OCI-LY7 (cell line): ENCODE measurements at regions not wholly inside any gene's neighbourhood (a gene's known extent, or its start where the extent isn't known, plus 50 kb on each side); places are given as distances from the start of the nearest gene placed in this dataset.

Source experiments
- BruUV-seq: library from RNA; stranded (reverse); fragments of 400-500 nt; replicated peaks from 2 replicates; lab custom pipeline; 2021; lab: Mats Ljungman, UMichigan
- CTCF ChIA-PET: fragments of 300-600 bp; sonication (Branson Sonifier 250); formaldehyde crosslinking; loops from one replicate; lab custom pipeline; 2022; ENCODE audit warnings: antibody characterized with exemption; ENCODE audit not compliant: unreplicated experiment; lab: Charles Lee
- POLR2A ChIA-PET: fragments of 300-600 bp; sonication (Branson Sonifier 250); formaldehyde crosslinking; loops from one replicate; lab custom pipeline; 2022; ENCODE audit warnings: antibody characterized with exemption; lab: Charles Lee
- DNase-seq: peaks from one replicate; pipeline ENCODE4 v3.0.0-alpha.2; 2015; ENCODE audit warnings: low spot score
- H2AFZ ChIP-seq: fragments of 200-600 bp; sonication (generic), shearing (Covaris generic); 2 replicates; pipeline ENCODE4 v1.6.1; 2014; ENCODE audit warnings: mild to moderate bottlenecking, antibody characterized with exemption, low read length, moderate library complexity
- H3K27ac ChIP-seq: fragments of 200-600 bp; sonication (generic); 2 replicates; pipeline ENCODE4 v1.5.1; 2014; ENCODE audit warnings: mixed run types, low read depth, mild to moderate bottlenecking, moderate library complexity, low read length, inconsistent platforms; ENCODE audit not compliant: poor library complexity, severe bottlenecking
- H3K36me3 ChIP-seq: fragments of 200-600 bp; sonication (generic); 2 replicates; pipeline ENCODE4 v1.6.1; 2014; ENCODE audit warnings: mild to moderate bottlenecking, antibody characterized with exemption, low read length, moderate library complexity, mixed read lengths; ENCODE audit not compliant: insufficient read depth
- H3K4me1 ChIP-seq: fragments of 200-600 bp; sonication (generic); 2 replicates; pipeline ENCODE4 v1.5.1; 2014; ENCODE audit warnings: mild to moderate bottlenecking, low read length; ENCODE audit not compliant: insufficient read depth, poor library complexity, severe bottlenecking
- H3K4me2 ChIP-seq: fragments of 200-600 bp; sonication (generic); 2 replicates; pipeline ENCODE4 v1.6.1; 2014; ENCODE audit warnings: mild to moderate bottlenecking, low read length
- H3K4me3 ChIP-seq: fragments of 200-600 bp; sonication (generic); 2 replicates; pipeline ENCODE4 v1.5.1; 2014; ENCODE audit warnings: mild to moderate bottlenecking, low read depth, low read length; ENCODE audit not compliant: poor library complexity, severe bottlenecking
- H3K79me2 ChIP-seq: fragments of 200-600 bp; sonication (generic); 2 replicates; pipeline ENCODE4 v1.6.1; 2016; ENCODE audit warnings: low read depth, mild to moderate bottlenecking, low read length, moderate library complexity, mixed read lengths; ENCODE audit not compliant: insufficient read depth
- H3K9me2 ChIP-seq: fragments of 200-600 bp; sonication (generic); 2 replicates; pipeline ENCODE4 v1.6.1; 2016; ENCODE audit warnings: mild to moderate bottlenecking, low read length, mixed read lengths; ENCODE audit not compliant: insufficient read depth
- H3K9me3 ChIP-seq: fragments of 200-600 bp; sonication (generic); 2 replicates; pipeline ENCODE4 v1.6.1; 2014; ENCODE audit warnings: mild to moderate bottlenecking, mixed run types, low read length, mixed read lengths
- H4K20me1 ChIP-seq: fragments of 200-600 bp; sonication (generic); 2 replicates; pipeline ENCODE4 v1.6.1; 2014; ENCODE audit warnings: mild to moderate bottlenecking, antibody characterized with exemption, low read length, moderate library complexity, mixed read lengths; ENCODE audit not compliant: insufficient read depth
- CTCF ChIP-seq: fragments of 200-600 bp; sonication (generic); conservative IDR thresholded peaks from 2 replicates; pipeline ENCODE4 v1.5.1; 2014; ENCODE audit warnings: mild to moderate bottlenecking, antibody characterized with exemption, low read length, moderate library complexity, mixed read lengths
- EZH2phosphoT487 ChIP-seq: fragments of 200-600 bp; sonication (generic); IDR thresholded peaks from 2 replicates; pipeline ENCODE4 v1.6.1; 2018; ENCODE audit warnings: low read depth, borderline replicate concordance, mild to moderate bottlenecking, mixed run types, antibody characterized with exemption, low read length, moderate library complexity, mixed read lengths
- intact Hi-C: fragments of 100-400 bp; cut with micrococcal nuclease; formaldehyde crosslinking; loops from one replicate; pipeline ENCODE4 v1.10.0; 2022; ENCODE audit not compliant: unreplicated experiment

DNA sequence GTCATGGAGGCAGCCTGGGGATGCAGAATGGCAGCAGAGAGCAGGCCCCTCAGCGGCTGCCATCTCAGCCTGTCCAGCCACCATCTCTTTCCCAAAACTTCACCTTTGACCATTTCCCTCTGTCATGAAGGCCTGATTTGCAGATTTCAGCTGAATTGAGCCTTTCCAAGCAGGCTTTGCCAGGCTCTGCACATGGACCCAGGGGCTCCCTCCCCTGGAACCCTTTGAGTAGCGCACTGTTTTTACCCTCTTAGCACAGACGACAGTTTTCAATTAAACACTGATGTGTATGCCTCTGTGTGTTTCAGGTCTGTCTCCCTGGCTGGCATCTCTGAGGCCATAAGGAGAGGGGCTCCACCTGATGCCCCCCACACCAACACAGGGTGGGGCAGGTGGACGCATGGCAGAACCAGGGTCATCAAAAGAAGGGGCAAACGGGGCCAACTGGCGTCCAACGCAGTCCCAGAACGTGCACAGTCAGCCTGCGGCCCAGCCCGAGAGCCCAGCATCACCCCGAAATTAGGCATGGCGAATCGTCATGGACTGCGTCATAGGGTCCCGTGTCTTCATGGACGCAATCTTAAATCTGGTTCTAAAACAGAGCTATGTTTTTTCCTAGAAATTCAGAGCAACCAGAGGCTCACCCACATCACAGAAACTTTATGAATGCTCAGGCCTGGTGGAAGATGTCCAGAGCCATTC, 185.0 kb upstream of the TCERG1L start:
- H3K4me1 ChIP-seq, result no peaks in the 10 kb centered on the region
- POLR2A ChIA-PET, result interaction anchor here (0.6 kb wide), 1 partner anchor 58 kb away, joined by 3 read pairs; no protein-coding TSS in a partner anchor

GRCh38 chr10:131499566-131499965, 188.0 kb upstream of the TCERG1L start:
- no peak overlapping the region for H3K4me2 ChIP-seq
- intact Hi-C loops, result no loop called here
- no TSS peak for BruUV-seq
- no peak overlapping the region for H2AFZ ChIP-seq
- no peak overlapping the region for H3K4me3 ChIP-seq
- no peak for DNase-seq
- H3K4me1 ChIP-seq, result no peaks in the 10 kb centered on the region
- peaks cover 11% of the 10 kb centered on the region for H3K9me3 ChIP-seq
- TF ChIP-seq CTCF (no peak), EZH2phosphoT487 (no peak)
- no peaks in the 10 kb centered on the region for H4K20me1 ChIP-seq
- ChIA-PET CTCF (no interaction called here), POLR2A (no interaction called here)
- no peak overlapping the region for H3K27ac ChIP-seq
- no peaks in the 10 kb centered on the region for H3K79me2 ChIP-seq
- H3K9me2 ChIP-seq, result no peaks in the 10 kb centered on the region
- no peaks in the 10 kb centered on the region for H3K36me3 ChIP-seq

More for the DNA sequence above, 185.0 kb upstream of the TCERG1L start:
- Histone ChIP-seq H3K36me3 (no peaks in the 10 kb centered on the region), H3K9me2 (no peaks in the 10 kb centered on the region), H3K9me3 (no peaks in the 10 kb centered on the region), H4K20me1 (no peaks in the 10 kb centered on the region), H2AFZ (no peak overlapping the region), H3K4me2 (no peak overlapping the region), H3K4me3 (no peak overlapping the region), H3K79me2 (no peaks in the 10 kb centered on the region), H3K27ac (no peak overlapping the region)
- CTCF ChIA-PET, result no interaction called here
- no peak for DNase-seq
- TF ChIP-seq CTCF, result no peak
- no peak for TF ChIP-seq EZH2phosphoT487
- no TSS peak for BruUV-seq
- intact Hi-C loops, result no loop called here

- Histone ChIP-seq H3K9me3 (peaks cover 11% of the 10 kb centered on the region), H3K9me2 (no peaks in the 10 kb centered on the region), H3K27ac (no peak overlapping the region), H3K4me2 (no peak overlapping the region), H4K20me1 (no peaks in the 10 kb centered on the region), H3K79me2 (no peaks in the 10 kb centered on the region), H2AFZ (no peak overlapping the region), H3K4me3 (no peak overlapping the region), H3K36me3 (no peaks in the 10 kb centered on the region), H3K4me1 (no peaks in the 10 kb centered on the region)
- BruUV-seq, result no TSS peak
- DNase-seq, result no peak
- ChIA-PET CTCF (no interaction called here), POLR2A (no interaction called here)
- intact Hi-C loops, result no loop called here
- TF ChIP-seq CTCF (no peak), EZH2phosphoT487 (no peak)
Observed at GRCh38 chr10:131500181-131500580, 188.7 kb upstream of the TCERG1L start.
